Gastroesophageal sphincter (tissue), 3 donors: ENCODE measurements at regions not wholly inside any gene's neighbourhood (a gene's known extent, or its start where the extent isn't known, plus 50 kb on each side); places are given as distances from the start of the nearest gene placed in this dataset.

Source experiments
- EP300 ChIP-seq: sonication (generic); formaldehyde crosslinking; IDR thresholded peaks from one replicate; pipeline ENCODE4 v1.6.1; 2017; ENCODE audit warnings: antibody characterized with exemption, mild to moderate bottlenecking
- POLR2A ChIP-seq, 2 donors: fragments of 450-650 bp; IDR thresholded peaks; one replicate each; pipeline ENCODE4 v1.6.1; 2017; ENCODE audit warnings: antibody characterized with exemption in 2 of 2, mild to moderate bottlenecking in 2 of 2, moderate library complexity in 1 of 2
- POLR2AphosphoS5 ChIP-seq: sonication (generic); formaldehyde crosslinking; IDR thresholded peaks from one replicate; pipeline ENCODE4 v1.6.1; 2017; ENCODE audit warnings: antibody characterized with exemption
- TF ChIP-seq, protein P1 (sequence below), 4 experiments: fragments of 200-600 bp in 2 of 4; fragments of 450-650 bp in 2 of 4; sonication (generic) in 1 of 4; IDR thresholded peaks; one replicate each; pipeline ENCODE4 v1.5.1; 2017 to 2019; ENCODE audit warnings: antibody characterized with exemption in 4 of 4, mild to moderate bottlenecking in 2 of 4, moderate library complexity in 2 of 4

DNA sequence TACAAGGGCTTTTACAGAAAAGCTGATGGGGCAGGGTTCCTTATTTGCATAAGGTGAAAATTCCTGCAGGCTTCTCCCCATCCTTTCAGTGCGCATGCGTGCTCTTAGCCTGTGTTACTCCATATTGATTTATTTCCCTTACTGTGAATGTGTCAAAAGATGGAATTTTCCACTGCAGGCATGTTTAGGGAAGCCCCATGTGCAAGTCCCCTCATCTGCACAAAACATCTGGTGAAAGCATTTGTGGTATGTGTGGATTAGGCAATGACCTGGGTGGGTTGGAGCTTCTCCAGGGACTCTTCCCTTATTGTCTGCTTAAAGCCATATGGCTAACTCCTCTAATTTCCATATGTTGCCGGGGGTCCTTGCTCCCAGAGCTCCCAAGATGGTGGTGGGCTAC, 912.7 kb upstream of the LRFN5 start:
- TF ChIP-seq POLR2A (IDR thresholded peaks at IDR 0.05): no peak
- TF ChIP-seq, protein P1, sequence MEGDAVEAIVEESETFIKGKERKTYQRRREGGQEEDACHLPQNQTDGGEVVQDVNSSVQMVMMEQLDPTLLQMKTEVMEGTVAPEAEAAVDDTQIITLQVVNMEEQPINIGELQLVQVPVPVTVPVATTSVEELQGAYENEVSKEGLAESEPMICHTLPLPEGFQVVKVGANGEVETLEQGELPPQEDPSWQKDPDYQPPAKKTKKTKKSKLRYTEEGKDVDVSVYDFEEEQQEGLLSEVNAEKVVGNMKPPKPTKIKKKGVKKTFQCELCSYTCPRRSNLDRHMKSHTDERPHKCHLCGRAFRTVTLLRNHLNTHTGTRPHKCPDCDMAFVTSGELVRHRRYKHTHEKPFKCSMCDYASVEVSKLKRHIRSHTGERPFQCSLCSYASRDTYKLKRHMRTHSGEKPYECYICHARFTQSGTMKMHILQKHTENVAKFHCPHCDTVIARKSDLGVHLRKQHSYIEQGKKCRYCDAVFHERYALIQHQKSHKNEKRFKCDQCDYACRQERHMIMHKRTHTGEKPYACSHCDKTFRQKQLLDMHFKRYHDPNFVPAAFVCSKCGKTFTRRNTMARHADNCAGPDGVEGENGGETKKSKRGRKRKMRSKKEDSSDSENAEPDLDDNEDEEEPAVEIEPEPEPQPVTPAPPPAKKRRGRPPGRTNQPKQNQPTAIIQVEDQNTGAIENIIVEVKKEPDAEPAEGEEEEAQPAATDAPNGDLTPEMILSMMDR (IDR thresholded peaks at IDR 0.05): no peak
- no peak for TF ChIP-seq EP300
- no peak for TF ChIP-seq POLR2AphosphoS5
